ENCODE measurements at regions not wholly inside any gene's neighbourhood (a gene's known extent, or its start where the extent isn't known, plus 50 kb on each side); places are given as distances from the start of the nearest gene placed in this dataset.
"Not testable (repeated sequence)": the region's sequence is repeated elsewhere in the genome, so short reads cannot be mapped to it uniquely, and the experiment has no call there.

- DNase-seq = no peak
- Mint-ChIP-seq H3K4me1 (peaks cover 6% of the 10 kb centered on the region), H3K36me3 (ENCODE audit: low read depth) (peaks cover 12% of the 10 kb centered on the region), H3K27ac (no peak overlapping the region), H3K4me3 (no peak overlapping the region), H3K9me3 (peaks cover 25% of the 10 kb centered on the region), H3K27me3 (peaks cover 4% of the 10 kb centered on the region)
- intact Hi-C loops (cut with micrococcal nuclease) = no loop called here
Measured at GRCh38 chr6:130494729-130495128, 128.9 kb downstream of the TMEM200A start.

- peak; percentile 46 for DNase-seq
- H3K36me3 Mint-ChIP-seq (ENCODE audit: low read depth) = peaks cover 14% of the 10 kb centered on the region
- peaks cover 4% of the 10 kb centered on the region for H3K27me3 Mint-ChIP-seq
- peaks cover 18% of the 10 kb centered on the region for H3K9me3 Mint-ChIP-seq
- H3K27ac Mint-ChIP-seq = no peak overlapping the region
- peaks cover 17% of the 10 kb centered on the region for H3K4me1 Mint-ChIP-seq
- intact Hi-C loops (cut with micrococcal nuclease) = no loop called here
- no peak overlapping the region for H3K4me3 Mint-ChIP-seq
Measured at GRCh38 chr6:130500693-130501092, 134.9 kb downstream of the TMEM200A start.

GRCh38 chr6:130503146-130503545, 137.3 kb downstream of the TMEM200A start:
- H3K27me3 Mint-ChIP-seq = peaks cover 4% of the 10 kb centered on the region

GRCh38 chr6:130505808-130506598, 140.2 kb downstream of the TMEM200A start:
- Mint-ChIP-seq H3K4me1 (peaks cover 29% of the 10 kb centered on the region), H3K36me3 (ENCODE audit: low read depth) (peaks cover 35% of the 10 kb centered on the region), H3K27me3 (no peaks in the 10 kb centered on the region), H3K27ac (no peak overlapping the region), H3K9me3 (peaks cover 26% of the 10 kb centered on the region), H3K4me3 (no peak overlapping the region)
- intact Hi-C loops (cut with micrococcal nuclease) = no loop called here
- DNase-seq = peak; percentile 14

More at GRCh38 chr6:130503146-130503545, 137.3 kb downstream of the TMEM200A start:
- no peak overlapping the region for H3K4me3 Mint-ChIP-seq
- H3K4me1 Mint-ChIP-seq = peaks cover 26% of the 10 kb centered on the region
- H3K36me3 Mint-ChIP-seq (ENCODE audit: low read depth) = peaks cover 19% of the 10 kb centered on the region
- intact Hi-C loops (cut with micrococcal nuclease) = no loop called here
- no peak for DNase-seq
- peaks cover 18% of the 10 kb centered on the region for H3K9me3 Mint-ChIP-seq
- no peak overlapping the region for H3K27ac Mint-ChIP-seq

- peaks cover 25% of the 10 kb centered on the region for H3K4me1 Mint-ChIP-seq
- peaks cover 33% of the 10 kb centered on the region for H3K36me3 Mint-ChIP-seq (ENCODE audit: low read depth)
- H3K27me3 Mint-ChIP-seq; intact Hi-C loops (cut with micrococcal nuclease): not testable (repeated sequence)
- H3K27ac Mint-ChIP-seq = peak overlapping the region; percentile 22
- peak; percentile 53 for DNase-seq
- H3K4me3 Mint-ChIP-seq = peak overlapping the region; percentile 3
- peaks cover 25% of the 10 kb centered on the region for H3K9me3 Mint-ChIP-seq
Measured at GRCh38 chr6:130507005-130507665, 141.3 kb downstream of the TMEM200A start.

- H3K4me3 Mint-ChIP-seq = peak overlapping the region; percentile 3
- intact Hi-C loops (cut with micrococcal nuclease) = no loop called here
- peak overlapping the region; percentile 22 for H3K27ac Mint-ChIP-seq
- H3K36me3 Mint-ChIP-seq (ENCODE audit: low read depth) = peaks cover 33% of the 10 kb centered on the region
- H3K4me1 Mint-ChIP-seq = peaks cover 22% of the 10 kb centered on the region
- peaks cover 25% of the 10 kb centered on the region for H3K9me3 Mint-ChIP-seq
- DNase-seq = peak; percentile 42
- no peaks in the 10 kb centered on the region for H3K27me3 Mint-ChIP-seq
Measured at GRCh38 chr6:130507666-130508028, 141.8 kb downstream of the TMEM200A start.

GRCh38 chr6:130513770-130514169, 148.0 kb downstream of the TMEM200A start:
- Mint-ChIP-seq H3K4me1 (peaks cover 51% of the 10 kb centered on the region), H3K4me3 (peak overlapping the region; percentile 70), H3K27ac (peak overlapping the region; percentile 95), H3K9me3 (peaks cover 36% of the 10 kb centered on the region), H3K27me3 (no peaks in the 10 kb centered on the region), H3K36me3 (ENCODE audit: low read depth) (peaks cover 55% of the 10 kb centered on the region)
- peak; percentile 94 for DNase-seq
- intact Hi-C loops (cut with micrococcal nuclease) = loop anchor here (2.0 to 10.0 kb wide), 6 partner anchors 49 to 841 kb away; partner anchors contain the start of gene TMEM200A

- Mint-ChIP-seq H3K4me3 (no peak overlapping the region), H3K36me3 (ENCODE audit: low read depth) (peaks cover 51% of the 10 kb centered on the region), H3K27me3 (no peaks in the 10 kb centered on the region), H3K9me3 (peaks cover 33% of the 10 kb centered on the region), H3K27ac (peak overlapping the region; percentile 64), H3K4me1 (peaks cover 53% of the 10 kb centered on the region)
- no peak for DNase-seq
- intact Hi-C loops (cut with micrococcal nuclease) = loop anchor here (5.0 to 10.0 kb wide), 7 partner anchors 48 to 842 kb away; partner anchors contain the start of gene TMEM200A
Measured at GRCh38 chr6:130514712-130515111, 148.9 kb downstream of the TMEM200A start.

- intact Hi-C loops (cut with micrococcal nuclease) = loop anchor here (5.0 to 10.0 kb wide), 4 partner anchors 87 to 491 kb away; no protein-coding TSS in a partner anchor
- no peak overlapping the region for H3K4me3 Mint-ChIP-seq
Measured at GRCh38 chr6:130515306-130515705, 149.5 kb downstream of the TMEM200A start.

GRCh38 chr6:130516604-130517003, 150.8 kb downstream of the TMEM200A start:
- Mint-ChIP-seq H3K9me3 (peaks cover 39% of the 10 kb centered on the region), H3K27me3 (no peaks in the 10 kb centered on the region), H3K4me3 (no peak overlapping the region), H3K27ac (peak overlapping the region; percentile 67), H3K4me1 (peaks cover 56% of the 10 kb centered on the region), H3K36me3 (ENCODE audit: low read depth) (peaks cover 50% of the 10 kb centered on the region)
- DNase-seq = peak; percentile 63
- intact Hi-C loops (cut with micrococcal nuclease) = loop anchor here (1.0 to 10.0 kb wide), 7 partner anchors 9 to 492 kb away; no protein-coding TSS in a partner anchor

More at GRCh38 chr6:130515306-130515705, 149.5 kb downstream of the TMEM200A start:
- Mint-ChIP-seq H3K4me1 (peaks cover 54% of the 10 kb centered on the region), H3K36me3 (ENCODE audit: low read depth) (peaks cover 48% of the 10 kb centered on the region), H3K9me3 (peaks cover 30% of the 10 kb centered on the region), H3K27me3 (no peaks in the 10 kb centered on the region), H3K27ac (peak overlapping the region; percentile 64)
- no peak for DNase-seq

- peaks cover 53% of the 10 kb centered on the region for H3K4me1 Mint-ChIP-seq
Measured at GRCh38 chr6:130517444-130517931, 151.7 kb downstream of the TMEM200A start.

GRCh38 chr6:130518588-130518987, 152.8 kb downstream of the TMEM200A start:
- peaks cover 49% of the 10 kb centered on the region for H3K4me1 Mint-ChIP-seq
- peak overlapping the region; percentile 67 for H3K27ac Mint-ChIP-seq
- peaks cover 45% of the 10 kb centered on the region for H3K9me3 Mint-ChIP-seq
- no peak overlapping the region for H3K4me3 Mint-ChIP-seq
- no peaks in the 10 kb centered on the region for H3K27me3 Mint-ChIP-seq
- H3K36me3 Mint-ChIP-seq (ENCODE audit: low read depth) = peaks cover 48% of the 10 kb centered on the region
- no peak for DNase-seq
- intact Hi-C loops (cut with micrococcal nuclease) = loop anchor here (5.0 to 10.0 kb wide), 4 partner anchors 84 to 494 kb away; no protein-coding TSS in a partner anchor

More at GRCh38 chr6:130517444-130517931, 151.7 kb downstream of the TMEM200A start:
- H3K4me3 Mint-ChIP-seq = no peak overlapping the region
- peaks cover 42% of the 10 kb centered on the region for H3K9me3 Mint-ChIP-seq
- H3K27me3 Mint-ChIP-seq = no peaks in the 10 kb centered on the region
- peaks cover 48% of the 10 kb centered on the region for H3K36me3 Mint-ChIP-seq (ENCODE audit: low read depth)
- intact Hi-C loops (cut with micrococcal nuclease) = loop anchor here (1.0 to 10.0 kb wide), 7 partner anchors 8 to 493 kb away; no protein-coding TSS in a partner anchor
- H3K27ac Mint-ChIP-seq = peak overlapping the region; percentile 67
- peak; percentile 79 for DNase-seq

- intact Hi-C loops (cut with micrococcal nuclease) = no loop called here
- peaks cover 44% of the 10 kb centered on the region for H3K4me1 Mint-ChIP-seq
- H3K9me3 Mint-ChIP-seq = peaks cover 39% of the 10 kb centered on the region
- no peak overlapping the region for H3K27ac Mint-ChIP-seq
- DNase-seq = no peak
- no peaks in the 10 kb centered on the region for H3K27me3 Mint-ChIP-seq
- peaks cover 43% of the 10 kb centered on the region for H3K36me3 Mint-ChIP-seq (ENCODE audit: low read depth)
- no peak overlapping the region for H3K4me3 Mint-ChIP-seq
Measured at GRCh38 chr6:130520221-130520620, 154.4 kb downstream of the TMEM200A start.

Data from activated CD4-positive, alpha-beta T cell treated with anti-CD3 and anti-CD28 coated beads, Interleukin-2, amount 10 ng/mL, durations not matched to agents 24 days and 14 days (primary cell).